ENCODE measurements at regions not wholly inside any gene's neighbourhood (a gene's known extent, or its start where the extent isn't known, plus 50 kb on each side); places are given as distances from the start of the nearest gene placed in this dataset.
"Not testable (repeated sequence)": the region's sequence is repeated elsewhere in the genome, so short reads cannot be mapped to it uniquely, and the experiment has no call there.

DNA sequence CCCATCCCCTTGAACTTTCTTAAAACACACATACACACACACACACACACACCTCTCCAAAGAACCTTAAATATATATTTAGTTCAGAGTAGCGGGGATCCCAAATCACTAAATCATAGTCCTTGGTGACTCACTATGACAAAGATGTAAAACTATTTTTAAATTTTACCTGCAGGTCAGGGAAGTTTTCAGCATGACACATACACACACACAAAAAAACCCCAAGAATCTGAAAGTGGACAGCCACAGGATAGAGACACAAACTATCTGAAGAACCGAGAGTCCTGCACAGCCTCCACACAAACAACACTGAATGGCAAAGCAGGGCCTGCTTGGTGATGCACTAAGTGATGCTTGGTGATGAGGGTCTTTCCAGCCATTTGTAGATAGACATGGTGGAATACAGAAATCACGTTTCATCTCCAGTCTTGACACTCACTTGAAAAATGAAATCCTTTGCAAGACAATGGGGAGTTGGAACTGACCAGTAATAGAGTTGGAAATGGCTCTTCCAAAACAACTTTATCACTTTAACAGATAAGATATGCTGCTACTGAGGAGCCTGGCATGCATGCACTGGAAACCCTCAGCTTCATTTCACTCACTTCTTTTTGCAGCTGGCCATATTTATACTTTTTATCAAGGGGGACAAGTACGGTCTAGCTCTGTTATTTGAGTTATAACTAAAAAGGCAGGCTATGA is 307.3 kb downstream of the RAPGEF2 start:
- POLR2A ChIA-PET, result no interaction called here
- Mint-ChIP-seq H3K9me3 (no peaks in the 10 kb centered on the region), H3K4me1 (no peaks in the 10 kb centered on the region), H3K4me3 (no peak overlapping the region), H3K36me3 (no peaks in the 10 kb centered on the region), H3K27ac (peak overlapping the region in 1 of 8 donors; percentile 12), H3K27me3 (peaks cover 11 to 12% of the 10 kb centered on the region in 2 donors)
- Histone ChIP-seq H3K36me3 (ENCODE audit: insufficient read depth, low read length) (no peaks in the 10 kb centered on the region), H3K4me3 (ENCODE audit: low read length) (no peak overlapping the region), H3K9me3 (ENCODE audit: low read length) (no peaks in the 10 kb centered on the region), H3K27ac (ENCODE audit: low read depth, low read length) (no peak overlapping the region), H3K4me1 (ENCODE audit: insufficient read depth, low read length) (no peaks in the 10 kb centered on the region), H3K27me3 (ENCODE audit: insufficient read depth, low read length, poor library complexity, severe bottlenecking) (no peaks in the 10 kb centered on the region)
- no peak for DNase-seq
- CTCF ChIA-PET, result no interaction called here

- CTCF ChIA-PET, result no interaction called here
- H3K36me3 Mint-ChIP-seq, result no peaks in the 10 kb centered on the region
- H3K27ac Mint-ChIP-seq, result no peak overlapping the region
- POLR2A ChIA-PET, result no interaction called here
- Histone ChIP-seq H3K27me3 (ENCODE audit: insufficient read depth, low read length, poor library complexity, severe bottlenecking) (no peaks in the 10 kb centered on the region), H3K4me1 (ENCODE audit: insufficient read depth, low read length) (no peaks in the 10 kb centered on the region), H3K4me3 (ENCODE audit: low read length) (no peak overlapping the region), H3K36me3 (ENCODE audit: insufficient read depth, low read length) (no peaks in the 10 kb centered on the region), H3K27ac (ENCODE audit: low read depth, low read length) (no peak overlapping the region), H3K9me3 (ENCODE audit: low read length) (no peaks in the 10 kb centered on the region)
- H3K4me1 Mint-ChIP-seq, result no peaks in the 10 kb centered on the region
- no peaks in the 10 kb centered on the region for H3K9me3 Mint-ChIP-seq
- H3K27me3 Mint-ChIP-seq, result peaks cover 11 to 12% of the 10 kb centered on the region in 2 donors
- DNase-seq, result no peak
- no peak overlapping the region for H3K4me3 Mint-ChIP-seq
Measured at GRCh38 chr4:159410891-159411290, 308.0 kb downstream of the RAPGEF2 start.

DNA sequence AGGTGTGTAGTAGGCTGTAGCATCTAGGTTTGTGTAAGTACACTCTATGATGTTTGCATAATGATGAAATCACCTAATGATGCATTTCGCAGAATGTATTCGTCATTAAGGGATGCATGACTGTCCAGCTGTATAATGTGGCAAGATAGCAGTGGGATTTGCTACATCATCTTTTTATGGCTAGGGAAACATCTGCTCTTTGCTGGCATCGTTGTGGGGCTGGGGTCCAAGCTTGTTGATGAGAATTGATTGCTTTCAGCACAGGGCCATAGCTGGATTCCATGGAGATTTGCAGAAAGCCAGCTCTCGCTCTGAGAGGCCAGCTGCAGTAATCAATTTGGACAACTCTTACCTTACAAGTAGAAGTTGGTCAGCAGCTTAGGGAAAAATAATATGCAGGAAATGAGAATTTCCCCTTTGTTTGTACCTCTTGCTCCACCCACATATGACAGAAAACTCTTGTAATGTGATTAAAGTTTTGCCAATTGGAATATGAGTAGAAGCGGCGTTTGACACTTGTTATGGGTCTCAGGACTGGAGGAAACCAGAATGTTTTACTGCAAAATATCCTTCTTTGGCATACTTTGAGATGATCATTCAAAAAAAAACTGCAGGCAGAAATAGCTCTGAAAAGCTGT is 310.5 kb downstream of the RAPGEF2 start:
- Mint-ChIP-seq H3K27ac (no peak overlapping the region), H3K36me3 (no peaks in the 10 kb centered on the region), H3K4me1 (no peaks in the 10 kb centered on the region), H3K9me3 (no peaks in the 10 kb centered on the region), H3K4me3 (no peak overlapping the region), H3K27me3 (peaks cover 9 to 15% of the 10 kb centered on the region in 2 donors)
- H3K36me3 ChIP-seq (ENCODE audit: insufficient read depth, low read length), result no peaks in the 10 kb centered on the region
- POLR2A ChIA-PET, result no interaction called here
- H3K27ac ChIP-seq (ENCODE audit: low read depth, low read length), result no peak overlapping the region
- H3K27me3 ChIP-seq (ENCODE audit: insufficient read depth, low read length, poor library complexity, severe bottlenecking), result no peaks in the 10 kb centered on the region
- DNase-seq, result no peak
- H3K9me3 ChIP-seq (ENCODE audit: low read length), result no peaks in the 10 kb centered on the region
- CTCF ChIA-PET, result no interaction called here
- no peaks in the 10 kb centered on the region for H3K4me1 ChIP-seq (ENCODE audit: insufficient read depth, low read length)
- no peak overlapping the region for H3K4me3 ChIP-seq (ENCODE audit: low read length)

DNA sequence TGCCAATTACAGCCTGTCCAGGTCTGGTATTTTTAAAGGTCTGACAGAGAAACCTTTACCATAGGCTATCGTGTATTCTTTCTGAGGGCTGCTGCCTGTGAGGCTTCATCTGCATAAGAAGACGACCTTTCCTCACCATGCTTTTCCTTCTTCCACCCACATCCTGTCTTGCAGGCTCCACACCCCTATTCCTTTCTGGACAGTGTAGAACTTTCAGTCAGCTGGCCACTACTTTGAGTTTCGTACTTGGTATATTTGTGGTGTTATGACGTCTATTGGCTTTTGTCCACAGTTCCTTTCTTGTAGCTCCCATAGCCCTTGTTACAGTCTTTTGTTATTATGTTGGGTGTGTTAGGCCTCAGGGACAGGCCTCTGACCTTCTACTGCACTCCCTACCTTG is 311.4 kb downstream of the RAPGEF2 start:
- H3K4me3 Mint-ChIP-seq, result no peak overlapping the region
- H3K36me3 Mint-ChIP-seq, result no peaks in the 10 kb centered on the region
- CTCF ChIA-PET, result no interaction called here

DNA sequence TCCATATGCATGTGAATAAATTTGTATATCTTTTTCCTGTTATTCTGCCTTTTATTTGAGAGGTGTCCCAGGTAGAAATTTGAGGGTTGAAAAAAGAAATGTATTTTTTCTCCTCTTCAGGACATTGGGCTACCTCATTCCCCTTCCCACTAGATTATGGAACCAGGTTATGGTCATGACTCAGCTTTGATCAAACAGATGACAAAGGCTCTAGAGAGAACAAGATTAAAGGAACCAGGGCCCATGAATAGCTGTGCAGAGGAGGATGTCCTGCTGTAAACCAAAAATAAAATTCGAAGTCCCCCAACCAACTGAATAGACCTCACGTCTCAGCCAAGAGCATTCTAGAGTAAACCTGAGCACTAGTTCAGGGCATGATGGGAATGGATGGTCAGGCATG is 313.2 kb downstream of the RAPGEF2 start:
- Mint-ChIP-seq H3K27me3 (peaks cover 4 to 9% of the 10 kb centered on the region in 2 donors), H3K9me3 (no peaks in the 10 kb centered on the region), H3K27ac (no peak overlapping the region), H3K4me1 (no peaks in the 10 kb centered on the region), H3K36me3 (no peaks in the 10 kb centered on the region), H3K4me3 (no peak overlapping the region)
- no peaks in the 10 kb centered on the region for H3K36me3 ChIP-seq (ENCODE audit: insufficient read depth, low read length)
- no peak overlapping the region for H3K27ac ChIP-seq (ENCODE audit: low read depth, low read length)
- H3K9me3 ChIP-seq (ENCODE audit: low read length), result no peaks in the 10 kb centered on the region
- POLR2A ChIA-PET, result no interaction called here
- H3K4me1 ChIP-seq (ENCODE audit: insufficient read depth, low read length), result no peaks in the 10 kb centered on the region
- no peak overlapping the region for H3K4me3 ChIP-seq (ENCODE audit: low read length)
- DNase-seq, result no peak
- CTCF ChIA-PET, result interaction anchor here (0.9 kb wide), 1 partner anchor 22 kb away, joined by 3 read pairs; no protein-coding TSS in a partner anchor
- H3K27me3 ChIP-seq (ENCODE audit: insufficient read depth, low read length, poor library complexity, severe bottlenecking), result no peaks in the 10 kb centered on the region

More for the DNA sequence above, 311.4 kb downstream of the RAPGEF2 start:
- H3K4me1 Mint-ChIP-seq, result no peaks in the 10 kb centered on the region
- Histone ChIP-seq H3K4me1 (ENCODE audit: insufficient read depth, low read length) (no peaks in the 10 kb centered on the region), H3K36me3 (ENCODE audit: insufficient read depth, low read length) (no peaks in the 10 kb centered on the region), H3K9me3 (ENCODE audit: low read length) (no peaks in the 10 kb centered on the region), H3K27ac (ENCODE audit: low read depth, low read length) (no peak overlapping the region), H3K4me3 (ENCODE audit: low read length) (no peak overlapping the region), H3K27me3 (ENCODE audit: insufficient read depth, low read length, poor library complexity, severe bottlenecking) (no peaks in the 10 kb centered on the region)
- no peaks in the 10 kb centered on the region for H3K9me3 Mint-ChIP-seq
- H3K27me3 Mint-ChIP-seq, result peaks cover 9 to 15% of the 10 kb centered on the region in 2 donors
- no peak for DNase-seq
- H3K27ac Mint-ChIP-seq, result no peak overlapping the region
- POLR2A ChIA-PET, result no interaction called here

GRCh38 chr4:159416996-159417395 is 314.1 kb downstream of the RAPGEF2 start:
- H3K4me1 ChIP-seq (ENCODE audit: insufficient read depth, low read length), result no peaks in the 10 kb centered on the region
- no peaks in the 10 kb centered on the region for H3K9me3 ChIP-seq (ENCODE audit: low read length)
- no peaks in the 10 kb centered on the region for H3K9me3 Mint-ChIP-seq
- H3K27ac Mint-ChIP-seq, result no peak overlapping the region
- no peaks in the 10 kb centered on the region for H3K4me1 Mint-ChIP-seq
- peaks cover 3 to 9% of the 10 kb centered on the region in 2 donors for H3K27me3 Mint-ChIP-seq
- no peak overlapping the region for H3K27ac ChIP-seq (ENCODE audit: low read depth, low read length)
- no peak overlapping the region for H3K4me3 Mint-ChIP-seq
- POLR2A ChIA-PET, result no interaction called here
- CTCF ChIA-PET, result no interaction called here
- H3K27me3 ChIP-seq (ENCODE audit: insufficient read depth, low read length, poor library complexity, severe bottlenecking), result no peaks in the 10 kb centered on the region
- no peak for DNase-seq
- no peaks in the 10 kb centered on the region for H3K36me3 Mint-ChIP-seq
- no peak overlapping the region for H3K4me3 ChIP-seq (ENCODE audit: low read length)
- no peaks in the 10 kb centered on the region for H3K36me3 ChIP-seq (ENCODE audit: insufficient read depth, low read length)

DNA sequence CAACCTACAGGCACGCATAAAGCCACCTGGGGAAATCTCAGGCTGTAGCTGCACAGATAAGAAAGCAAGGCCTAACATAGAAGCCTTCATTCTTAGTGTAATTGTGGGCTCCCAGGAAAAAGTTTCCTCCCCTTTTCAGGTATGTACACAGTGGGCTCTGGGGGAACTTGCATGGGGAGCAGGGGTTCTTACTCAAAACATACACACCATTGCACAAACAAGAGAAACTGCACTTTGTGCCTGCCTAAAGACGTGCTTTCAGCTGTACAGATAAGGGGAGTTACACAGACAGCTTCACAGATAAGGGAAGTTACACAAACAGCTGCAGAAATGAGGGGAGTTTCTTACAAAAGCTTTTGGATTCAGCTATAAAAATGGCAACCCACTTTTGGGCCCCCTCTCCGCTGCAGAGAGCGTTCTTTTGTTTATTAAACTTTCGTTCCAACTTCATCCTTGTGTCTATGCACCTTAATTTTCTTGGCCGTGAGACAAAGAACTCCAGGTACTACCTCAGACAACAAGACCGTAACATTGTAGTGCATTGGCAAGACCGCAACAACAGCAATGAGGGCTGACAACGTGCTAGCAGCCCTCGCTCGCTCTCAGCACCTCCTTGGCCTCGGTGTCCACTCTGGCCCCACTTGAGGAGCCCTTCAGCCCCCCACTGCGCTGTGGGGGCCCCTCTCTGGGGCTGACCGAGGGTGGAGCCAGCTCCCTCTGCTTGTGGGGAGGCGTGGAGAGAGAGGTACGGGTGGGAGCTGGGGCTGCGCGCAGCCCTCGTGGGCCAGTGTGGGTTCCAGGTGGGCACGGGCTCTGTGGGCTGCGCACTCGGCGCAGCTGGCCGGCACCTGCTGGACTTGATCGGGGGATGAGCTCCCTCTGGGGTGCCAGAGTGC is 317.5 kb downstream of the RAPGEF2 start:
- no peak for DNase-seq
- no peak overlapping the region for H3K4me3 ChIP-seq (ENCODE audit: low read length)
- Mint-ChIP-seq H3K4me3 (no peak overlapping the region), H3K27me3 (peaks cover 2 to 4% of the 10 kb centered on the region in 2 donors), H3K9me3 (no peaks in the 10 kb centered on the region), H3K4me1 (no peaks in the 10 kb centered on the region), H3K36me3 (no peaks in the 10 kb centered on the region), H3K27ac (peak overlapping the region in 1 of 8 donors; percentile 20)
- no peaks in the 10 kb centered on the region for H3K27me3 ChIP-seq (ENCODE audit: insufficient read depth, low read length, poor library complexity, severe bottlenecking)
- POLR2A ChIA-PET, result no interaction called here
- no peak overlapping the region for H3K27ac ChIP-seq (ENCODE audit: low read depth, low read length)
- H3K4me1 ChIP-seq (ENCODE audit: insufficient read depth, low read length), result no peaks in the 10 kb centered on the region
- CTCF ChIA-PET, result no interaction called here
- no peaks in the 10 kb centered on the region for H3K36me3 ChIP-seq (ENCODE audit: insufficient read depth, low read length)
- no peaks in the 10 kb centered on the region for H3K9me3 ChIP-seq (ENCODE audit: low read length)

- H3K4me3 ChIP-seq (ENCODE audit: low read length); H3K9me3 Mint-ChIP-seq; H3K4me1 Mint-ChIP-seq; H3K27me3 ChIP-seq (ENCODE audit: insufficient read depth, low read length, poor library complexity, severe bottlenecking); H3K27me3 Mint-ChIP-seq; CTCF ChIA-PET; H3K27ac ChIP-seq (ENCODE audit: low read depth, low read length); H3K36me3 ChIP-seq (ENCODE audit: insufficient read depth, low read length); H3K4me1 ChIP-seq (ENCODE audit: insufficient read depth, low read length); H3K4me3 Mint-ChIP-seq; POLR2A ChIA-PET; H3K9me3 ChIP-seq (ENCODE audit: low read length); DNase-seq; H3K36me3 Mint-ChIP-seq: not testable (repeated sequence)
- peak overlapping the region in 1 of 8 donors; percentile 20 for H3K27ac Mint-ChIP-seq
Measured at GRCh38 chr4:159421058-159421419, 318.2 kb downstream of the RAPGEF2 start.
